DMS114 treated with DMSO at 0.1 percent for 48 hours (cell line): ENCODE measurements at regions not wholly inside any gene's neighbourhood (a gene's known extent, or its start where the extent isn't known, plus 50 kb on each side); places are given as distances from the start of the nearest gene placed in this dataset.
"Not testable (repeated sequence)": the region's sequence is repeated elsewhere in the genome, so short reads cannot be mapped to it uniquely, and the experiment has no call there.

Experiments
- DNase-seq: peaks from one replicate; lab custom pipeline; 2025; ENCODE audit not compliant: unreplicated experiment; lab: John Stamatoyannopoulos, UW

GRCh38 chr3:72081471-72082185 lies 296.7 kb upstream of the PROK2 start:
- no peak for DNase-seq

DNA sequence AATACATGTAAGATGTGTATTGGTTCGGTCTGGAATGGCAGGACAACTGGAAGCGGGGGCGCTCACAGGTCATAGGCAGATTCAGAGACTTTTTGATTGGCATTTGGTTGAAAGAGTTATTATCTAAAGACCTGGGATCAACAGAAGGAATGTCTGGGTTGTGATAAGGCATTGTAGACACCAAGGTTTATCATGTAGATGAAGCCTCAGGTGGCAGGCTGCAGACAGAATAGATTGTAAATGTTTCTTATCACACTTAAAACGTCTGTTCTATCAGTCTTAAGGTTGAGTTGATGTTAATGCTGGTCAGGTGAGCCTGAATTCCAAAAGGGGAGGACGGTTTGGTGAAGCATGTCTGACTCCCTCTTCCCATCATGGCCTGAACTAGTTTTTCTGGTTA lies 295.9 kb upstream of the PROK2 start:
- DNase-seq, result no peak

GRCh38 chr3:72080095-72080494 lies 295.1 kb upstream of the PROK2 start:
- no peak for DNase-seq

GRCh38 chr3:72079369-72079872 lies 294.5 kb upstream of the PROK2 start:
- no peak for DNase-seq

- no peak for DNase-seq
Measured at GRCh38 chr3:72078676-72079368, 293.9 kb upstream of the PROK2 start.

DNA sequence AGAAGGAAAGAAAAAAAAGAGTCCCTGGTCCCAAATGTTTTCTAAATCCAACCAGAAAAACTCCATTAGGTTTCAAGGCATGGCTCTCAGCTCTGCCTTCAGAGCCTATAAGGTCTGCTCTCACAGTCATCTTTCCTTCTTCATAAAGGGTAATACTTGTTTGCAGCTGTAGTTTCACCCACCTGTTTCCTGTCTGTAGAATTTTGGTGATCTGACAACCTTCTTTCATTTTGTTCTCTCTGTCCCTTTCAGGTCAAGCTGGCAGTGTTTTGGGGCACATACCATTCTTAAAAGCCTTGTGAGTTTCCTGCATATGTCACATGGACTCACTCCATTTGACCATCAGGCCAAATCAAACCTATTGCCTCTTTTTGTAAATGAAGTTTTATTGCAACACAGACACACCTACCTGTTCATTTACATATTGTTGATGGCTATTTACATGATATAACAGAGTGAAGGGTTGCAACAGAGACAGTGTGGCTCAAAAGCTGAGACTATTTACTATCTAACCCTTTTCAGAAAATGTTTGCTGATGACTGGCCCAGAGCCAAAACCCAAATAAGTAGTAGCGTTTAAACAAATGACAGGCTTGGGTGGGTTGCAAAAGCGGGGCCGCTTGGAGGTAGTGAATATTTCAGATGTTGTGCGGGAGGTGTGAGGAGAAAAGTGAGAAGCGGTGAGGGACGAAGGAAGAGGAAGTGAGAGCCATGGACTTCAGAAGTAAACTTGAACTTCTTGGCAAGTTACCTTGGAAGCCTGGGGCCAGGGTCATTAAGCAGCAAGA lies 292.7 kb upstream of the PROK2 start:
- no peak for DNase-seq

DNA sequence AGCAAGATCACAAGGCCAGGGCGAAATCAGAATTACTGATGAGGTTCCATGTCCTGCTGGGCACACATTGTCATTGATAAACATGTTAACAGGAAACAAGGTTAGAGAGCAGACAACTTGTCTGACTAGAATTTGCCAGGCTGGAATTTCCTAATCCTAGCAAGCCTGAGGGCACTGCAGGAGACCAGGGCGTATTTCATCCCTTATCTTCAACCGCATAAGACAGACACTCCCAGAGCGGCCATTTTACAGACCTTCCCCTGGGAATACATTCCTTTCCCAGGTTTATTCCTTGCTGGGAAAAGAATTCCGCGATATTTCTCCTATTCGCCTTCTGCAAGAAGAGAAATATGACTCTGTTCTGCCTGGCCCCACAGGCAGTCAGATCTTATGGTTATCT lies 290.9 kb upstream of the PROK2 start:
- DNase-seq, result not testable (repeated sequence)

DNA sequence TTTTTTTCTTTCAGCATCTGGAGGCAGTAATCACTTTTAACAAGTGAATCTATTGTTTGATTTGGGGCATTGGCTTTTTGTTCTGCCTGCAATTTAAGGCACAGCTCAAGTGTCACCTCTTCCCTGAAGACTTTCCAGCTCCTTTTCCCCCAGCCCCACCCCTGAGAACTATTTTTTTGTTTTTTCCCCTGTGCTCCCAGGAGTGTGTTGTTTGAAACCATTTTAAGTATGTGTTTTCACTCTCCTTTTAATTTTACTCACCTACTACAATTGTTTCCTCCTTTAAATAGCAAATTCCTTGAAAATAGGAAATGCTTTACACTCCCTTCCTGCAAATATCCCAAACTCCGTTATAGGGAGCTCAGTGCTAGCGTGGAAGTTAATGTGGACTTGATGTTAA lies 286.7 kb upstream of the PROK2 start:
- no peak for DNase-seq

- no peak for DNase-seq
Measured at GRCh38 chr3:72070005-72070404, 285.1 kb upstream of the PROK2 start.

GRCh38 chr3:72069543-72069942 lies 284.6 kb upstream of the PROK2 start:
- no peak for DNase-seq

DNA sequence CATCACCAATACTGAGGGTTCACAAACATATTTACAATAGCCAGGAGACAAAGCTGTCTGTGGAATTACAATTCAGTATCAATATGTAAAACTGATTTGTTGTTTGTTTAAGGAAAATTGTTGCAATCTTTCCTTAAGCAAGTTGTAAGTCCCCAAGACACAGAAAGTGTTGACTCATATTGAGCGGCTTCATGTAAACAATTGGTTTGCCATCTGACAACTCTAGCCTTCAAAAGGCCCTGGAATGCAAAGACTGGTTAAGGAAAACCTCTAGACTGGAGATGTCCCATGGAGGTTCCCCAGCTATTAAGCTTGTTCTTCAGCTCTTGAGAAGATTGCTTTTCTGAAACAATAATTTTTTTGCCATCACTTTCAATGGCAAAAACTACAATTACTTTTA lies 283.7 kb upstream of the PROK2 start:
- DNase-seq, result no peak

DNA sequence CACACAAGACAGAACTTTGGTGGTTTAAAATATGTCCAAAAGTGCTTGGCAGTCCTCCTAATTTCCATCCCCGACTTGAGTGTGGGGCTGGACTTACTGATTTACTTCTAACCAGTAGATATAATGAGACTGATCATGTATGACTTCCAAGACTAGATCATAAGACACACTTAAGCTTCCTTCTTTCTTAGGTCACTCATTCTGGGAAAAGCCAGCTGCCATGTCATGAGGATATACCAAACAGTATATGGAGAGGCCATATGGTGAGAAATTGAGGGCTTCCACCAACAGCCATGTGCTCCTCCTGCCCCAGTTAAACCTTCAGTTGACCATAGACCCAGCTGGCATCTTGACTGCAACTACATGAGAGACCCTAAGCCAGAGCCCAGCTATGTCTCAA lies 282.8 kb upstream of the PROK2 start:
- no peak for DNase-seq

- no peak for DNase-seq
Measured at GRCh38 chr3:72065872-72066641, 281.1 kb upstream of the PROK2 start.

GRCh38 chr3:72065236-72065635 lies 280.3 kb upstream of the PROK2 start:
- DNase-seq, result no peak

GRCh38 chr3:72064727-72065126 lies 279.8 kb upstream of the PROK2 start:
- DNase-seq, result not testable (repeated sequence)

GRCh38 chr3:72062017-72062416 lies 277.1 kb upstream of the PROK2 start:
- no peak for DNase-seq

DNA sequence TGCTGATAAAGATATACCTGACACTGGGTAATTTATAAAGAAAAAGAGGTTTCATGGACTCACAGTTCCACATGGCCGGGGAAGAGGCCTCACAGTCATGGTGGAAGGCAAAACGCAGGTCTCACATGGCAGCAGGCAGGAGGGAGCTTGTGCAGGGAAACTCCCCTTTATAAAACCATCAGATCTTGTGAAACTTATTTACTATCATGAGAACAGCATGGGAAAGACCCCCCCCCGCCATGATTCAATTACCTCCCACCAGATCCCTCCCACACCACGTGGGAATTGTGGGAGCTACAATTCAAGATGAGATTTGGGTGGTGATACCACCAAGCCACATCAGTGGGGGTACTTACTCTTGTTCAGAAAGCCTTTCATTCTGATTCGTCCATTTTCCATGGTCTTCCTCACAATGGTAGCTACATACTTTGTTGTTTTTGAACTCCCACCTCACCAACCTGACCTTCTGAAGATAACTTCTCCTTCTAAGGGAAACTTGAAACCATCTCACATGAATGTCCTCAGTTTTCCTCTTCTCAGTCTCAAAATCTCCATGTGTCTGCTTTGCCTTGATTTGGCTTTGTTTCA lies 275.6 kb upstream of the PROK2 start:
- DNase-seq, result no peak

DNA sequence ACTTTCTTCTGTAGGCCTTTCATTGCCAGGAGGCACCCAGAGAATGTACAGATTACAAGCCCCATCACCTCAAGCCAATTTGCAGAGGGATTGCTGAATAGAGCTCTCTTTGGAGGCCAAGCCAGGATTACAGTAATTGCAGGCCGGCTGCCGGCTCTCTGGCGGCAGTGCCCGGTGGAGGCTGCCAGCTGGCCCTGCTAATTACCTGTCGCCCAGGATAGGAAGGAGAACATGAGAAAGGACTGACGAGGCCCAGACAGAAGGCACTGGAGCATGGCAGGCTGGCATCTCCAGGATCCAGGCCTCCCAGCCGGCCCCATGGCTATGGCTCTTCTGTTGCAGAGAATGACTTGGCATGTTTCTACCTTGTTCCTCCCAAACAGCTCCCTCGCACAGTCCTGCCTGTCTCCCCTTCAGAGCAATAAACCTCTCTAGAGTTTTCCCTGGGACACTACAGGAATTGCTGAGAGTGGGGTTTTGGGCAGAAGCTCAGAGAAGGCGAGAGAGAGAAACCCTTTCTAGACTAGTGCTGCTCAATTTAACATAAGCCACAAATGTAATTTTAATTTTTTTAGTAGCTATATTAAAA lies 273.6 kb upstream of the PROK2 start:
- DNase-seq, result no peak

DNA sequence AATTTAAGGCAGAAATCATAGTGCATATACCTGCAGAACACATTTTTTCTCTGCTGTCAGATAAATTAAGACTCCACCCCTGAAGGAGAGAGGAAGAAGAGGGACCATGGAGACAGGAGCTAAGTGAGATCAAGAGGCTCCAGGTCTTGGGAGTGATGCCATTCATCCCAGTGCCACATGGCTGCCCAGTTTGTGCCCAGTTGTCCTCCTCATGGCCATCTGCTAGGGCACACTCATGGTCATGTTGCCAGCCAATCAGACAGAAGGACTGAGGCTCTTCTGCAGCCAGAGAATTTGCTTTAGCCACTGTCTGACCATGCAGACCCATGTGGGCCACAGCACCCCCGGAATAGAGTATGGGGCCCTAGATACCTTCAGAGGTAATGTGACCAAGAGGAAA lies 270.5 kb upstream of the PROK2 start:
- no peak for DNase-seq

- DNase-seq, result no peak
Measured at GRCh38 chr3:72054976-72055375, 270.0 kb upstream of the PROK2 start.
